ENCODE measurements at regions not wholly inside any gene's neighbourhood (a gene's known extent, or its start where the extent isn't known, plus 50 kb on each side); places are given as distances from the start of the nearest gene placed in this dataset.
A peak's percentile ranks its signal among the peaks of the same experiment; 100 is the strongest.
"Not testable (repeated sequence)": the region's sequence is repeated elsewhere in the genome, so short reads cannot be mapped to it uniquely, and the experiment has no call there.

DNA sequence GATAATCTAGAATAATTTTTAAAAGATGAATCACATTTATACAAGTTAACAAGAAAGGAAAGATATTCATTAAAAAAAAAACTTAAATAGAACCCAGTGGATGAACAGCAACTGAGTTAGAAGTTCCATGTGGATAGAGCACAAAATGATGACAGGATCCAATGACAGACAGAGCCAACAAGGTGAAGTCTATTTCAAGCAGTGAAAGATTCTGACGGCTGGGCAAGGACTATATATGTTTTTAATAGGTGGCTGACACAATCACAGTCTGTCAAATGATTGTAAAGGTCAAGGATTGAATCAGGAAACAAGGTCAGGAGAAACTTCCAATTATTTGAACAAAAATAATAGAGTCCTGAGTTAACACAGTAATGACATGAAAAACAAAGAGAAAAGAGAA, 1460.0 kb upstream of the CDH8 start:
- DNase-seq (ENCODE audit: low spot score), result no peak

DNA sequence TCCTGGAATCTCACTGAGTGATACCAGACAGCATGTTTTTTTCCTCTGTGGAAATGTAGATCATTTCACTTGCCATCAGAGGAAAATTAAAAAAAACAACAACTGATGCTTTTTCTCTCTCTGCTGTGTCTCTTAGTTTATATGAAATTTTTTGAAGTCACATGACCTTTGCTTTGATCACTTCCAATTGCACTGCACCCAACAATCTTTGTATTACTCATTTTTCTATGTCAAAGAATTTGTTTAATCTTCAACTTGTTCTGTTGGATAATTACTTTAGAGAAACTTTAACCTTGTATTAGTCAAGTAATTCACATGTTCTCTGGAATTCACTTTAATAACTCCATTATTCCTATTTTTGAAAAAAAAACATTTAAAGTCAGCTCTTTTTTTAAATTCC, 1452.7 kb upstream of the CDH8 start:
- no peak for DNase-seq (ENCODE audit: low spot score)

DNA sequence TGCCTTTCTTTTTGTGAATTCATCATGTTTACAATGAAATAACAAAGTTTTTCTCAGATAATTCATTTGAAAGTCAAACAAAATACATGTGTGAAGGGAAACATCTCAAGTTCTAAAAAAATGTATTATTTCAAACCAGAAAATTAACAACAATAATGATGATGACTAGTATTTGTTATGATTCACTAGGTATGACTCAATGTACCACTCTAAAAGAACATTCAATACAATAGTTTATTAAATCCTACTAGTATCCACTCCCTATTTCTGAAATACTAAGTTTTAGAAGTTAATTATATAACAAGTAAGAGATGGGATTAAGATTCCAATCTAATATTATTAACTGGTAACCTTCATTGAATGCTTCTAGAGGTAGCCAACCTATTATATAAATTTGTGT, 1444.8 kb upstream of the CDH8 start:
- DNase-seq (ENCODE audit: low spot score), result peak; percentile 16

DNA sequence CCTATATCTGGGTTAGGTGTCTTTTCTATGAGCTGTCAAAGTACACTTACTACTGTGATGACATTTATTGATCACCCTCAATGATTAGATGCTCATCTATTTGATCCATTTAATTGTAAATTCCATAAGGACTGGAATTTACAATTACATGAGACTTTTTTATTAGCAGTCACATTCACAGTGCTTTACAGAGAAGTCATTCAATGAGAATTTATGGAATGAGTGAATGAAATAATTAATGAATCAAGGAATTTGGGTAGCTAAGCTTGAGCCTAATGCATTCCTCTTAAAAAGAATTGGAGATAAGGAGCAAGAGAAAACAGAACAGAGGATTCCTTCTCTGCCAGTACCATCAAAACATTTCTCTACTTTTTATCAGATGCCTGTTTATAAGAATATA, 1437.5 kb upstream of the CDH8 start:
- DNase-seq (ENCODE audit: low spot score), result no peak

DNA sequence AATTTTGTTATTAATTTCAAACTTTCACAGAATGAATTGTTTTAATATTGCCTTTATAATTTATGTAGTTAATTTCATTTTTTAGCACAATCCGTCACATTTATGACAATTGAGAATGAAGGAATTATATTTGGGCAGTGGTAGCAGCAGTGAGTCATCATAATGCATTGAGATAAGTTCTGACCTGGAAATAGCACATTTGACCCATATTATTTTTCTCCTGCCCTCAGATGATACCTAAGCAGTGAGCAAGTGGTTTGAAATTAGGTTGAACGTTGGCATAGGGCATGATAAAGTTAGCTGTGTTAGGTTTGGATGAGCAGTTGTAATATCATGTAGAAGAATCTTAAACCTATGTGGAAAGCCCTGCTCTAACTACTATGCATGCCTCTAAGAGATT, 1431.3 kb upstream of the CDH8 start:
- DNase-seq (ENCODE audit: low spot score), result peak; percentile 72

DNA sequence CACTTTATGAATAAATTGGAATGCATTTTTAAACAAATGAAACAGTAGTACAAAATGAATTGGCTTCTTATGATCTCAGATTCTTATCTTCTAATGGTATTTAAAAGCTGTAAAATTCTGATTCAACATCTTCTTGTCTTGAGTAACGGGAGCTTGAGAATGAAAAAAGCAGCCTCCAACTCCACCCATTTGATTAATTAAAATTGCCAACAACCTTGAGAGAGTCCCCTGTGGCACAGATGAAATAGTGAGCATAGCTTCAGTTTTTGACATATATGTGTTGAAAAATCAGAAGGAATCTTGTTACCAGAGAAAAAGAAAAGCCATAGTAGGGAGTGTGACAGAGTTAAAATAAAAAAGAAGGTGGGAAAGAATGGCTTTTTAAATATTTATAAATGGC, 1426.1 kb upstream of the CDH8 start:
- no peak for DNase-seq (ENCODE audit: low spot score)

DNA sequence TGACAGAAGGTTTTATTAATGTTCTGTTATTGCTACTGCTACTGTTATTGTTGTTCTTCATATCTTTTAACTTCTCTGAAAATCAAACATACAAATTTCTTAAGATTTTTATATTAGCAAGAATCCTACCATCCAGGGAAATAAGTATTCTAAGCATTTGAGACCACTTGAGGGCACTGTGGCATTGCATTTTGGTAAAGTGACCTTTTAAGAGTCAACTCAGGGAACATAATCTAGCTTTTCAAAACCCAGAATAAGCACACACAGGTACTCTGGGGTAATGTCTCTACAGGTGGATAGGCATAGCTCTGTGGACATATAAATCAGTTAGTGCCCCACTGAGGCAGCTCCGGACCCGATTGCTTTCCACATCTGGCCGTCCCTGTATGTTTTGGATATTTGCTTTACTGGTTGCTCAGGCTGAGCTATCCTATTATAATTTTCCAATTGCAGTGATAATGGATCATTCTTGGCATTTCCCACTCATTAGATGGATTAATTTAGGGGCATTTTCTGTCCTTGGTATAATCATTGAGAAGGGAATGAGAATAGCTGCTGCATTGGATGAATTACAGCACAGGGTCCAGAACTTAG, 1425.1 kb upstream of the CDH8 start:
- DNase-seq (ENCODE audit: low spot score), result peak; percentile 47

DNA sequence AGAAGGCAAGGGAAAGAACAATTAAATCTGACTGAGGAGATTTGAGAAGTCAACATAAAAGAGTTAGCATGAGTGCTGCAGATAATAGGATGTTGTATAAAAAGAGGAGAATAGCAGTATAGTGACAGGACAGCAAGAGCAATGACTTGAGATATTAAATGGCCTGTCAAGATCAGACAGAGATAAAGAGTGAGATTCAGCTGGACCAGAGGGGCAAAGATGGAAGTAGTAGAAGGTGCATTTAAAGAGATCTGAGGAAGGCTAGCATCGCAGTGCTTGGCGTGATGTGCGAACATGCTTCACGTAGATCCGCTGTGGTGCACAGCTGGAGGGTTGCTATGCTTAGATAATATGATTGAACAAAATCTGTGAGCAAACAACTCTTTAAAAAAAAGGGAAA, 1422.6 kb upstream of the CDH8 start:
- no peak for DNase-seq (ENCODE audit: low spot score)

DNA sequence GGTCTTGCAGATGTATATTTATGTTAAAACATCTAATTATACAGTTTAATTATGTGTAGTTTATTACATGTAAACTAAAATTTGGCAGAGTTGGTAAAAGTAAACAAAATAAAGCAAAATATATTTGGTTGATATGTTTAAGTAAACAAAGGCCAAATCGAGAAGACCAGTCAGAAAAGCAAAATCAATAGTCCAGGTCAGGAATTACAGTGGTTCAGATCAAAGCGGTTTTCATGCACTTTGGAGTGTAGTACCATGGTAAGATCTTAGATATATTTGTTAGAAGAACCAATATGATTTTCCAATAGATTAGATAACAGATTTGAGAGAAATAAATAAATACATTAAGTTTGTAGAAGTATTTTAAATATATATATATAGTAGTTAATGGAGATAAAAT, 1421.6 kb upstream of the CDH8 start:
- no peak for DNase-seq (ENCODE audit: low spot score)

DNA sequence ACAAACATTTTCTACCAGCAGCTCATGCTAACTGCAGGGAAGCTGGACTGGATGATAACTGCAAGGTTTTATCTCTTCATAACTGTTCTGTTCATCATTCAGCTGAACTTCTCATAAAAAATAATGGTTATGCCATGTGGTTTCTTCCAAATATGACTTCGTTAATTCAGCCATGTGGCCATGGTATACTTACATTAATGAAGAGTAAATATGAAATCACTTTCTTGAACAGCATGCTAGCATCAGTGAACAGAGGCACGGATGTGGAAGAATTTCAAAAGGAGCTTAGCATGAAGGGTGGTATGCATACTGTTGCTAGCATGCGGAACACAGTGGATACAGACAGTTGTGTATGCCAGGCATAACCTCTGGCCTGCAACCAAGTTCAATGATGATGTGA, 1417.0 kb upstream of the CDH8 start:
- no peak for DNase-seq (ENCODE audit: low spot score)

DNA sequence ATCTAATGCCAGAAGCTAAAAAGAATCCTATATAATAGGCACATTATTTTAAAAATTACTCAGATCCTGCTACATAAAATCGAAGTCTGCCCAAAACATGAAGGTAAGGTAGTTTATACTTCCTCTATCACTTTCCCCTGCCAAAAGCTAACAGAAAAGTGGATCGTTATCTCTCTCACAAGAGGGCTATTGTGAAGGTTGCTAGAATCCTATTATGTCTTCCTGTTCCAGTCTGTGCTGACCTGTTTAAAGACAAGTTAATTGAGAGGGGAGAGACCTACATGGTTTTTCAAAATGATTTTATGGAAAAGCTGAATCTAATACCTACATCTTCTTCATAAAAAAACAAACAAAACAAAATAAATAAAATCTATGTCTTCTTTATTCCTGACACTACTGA, 1410.9 kb upstream of the CDH8 start:
- DNase-seq (ENCODE audit: low spot score), result no peak

DNA sequence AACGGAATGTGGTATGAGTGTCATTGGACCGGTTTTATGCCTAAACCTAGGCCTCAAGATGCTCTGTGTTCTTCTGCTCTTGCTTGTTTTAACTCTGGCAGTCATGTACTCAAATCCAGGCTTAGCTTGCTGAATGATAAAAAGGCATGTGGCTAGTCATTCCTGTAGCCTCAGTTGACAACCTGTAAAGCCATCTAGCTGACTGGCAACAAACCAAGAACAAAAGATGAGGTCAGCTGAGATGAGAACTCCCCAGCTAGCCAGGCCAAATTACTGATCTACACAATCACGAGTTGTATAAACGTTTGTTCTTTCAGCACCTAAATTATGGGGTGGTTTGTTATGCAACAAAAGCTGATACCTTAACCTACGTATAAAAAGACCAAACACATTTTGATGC, 1406.0 kb upstream of the CDH8 start:
- no peak for DNase-seq (ENCODE audit: low spot score)

DNA sequence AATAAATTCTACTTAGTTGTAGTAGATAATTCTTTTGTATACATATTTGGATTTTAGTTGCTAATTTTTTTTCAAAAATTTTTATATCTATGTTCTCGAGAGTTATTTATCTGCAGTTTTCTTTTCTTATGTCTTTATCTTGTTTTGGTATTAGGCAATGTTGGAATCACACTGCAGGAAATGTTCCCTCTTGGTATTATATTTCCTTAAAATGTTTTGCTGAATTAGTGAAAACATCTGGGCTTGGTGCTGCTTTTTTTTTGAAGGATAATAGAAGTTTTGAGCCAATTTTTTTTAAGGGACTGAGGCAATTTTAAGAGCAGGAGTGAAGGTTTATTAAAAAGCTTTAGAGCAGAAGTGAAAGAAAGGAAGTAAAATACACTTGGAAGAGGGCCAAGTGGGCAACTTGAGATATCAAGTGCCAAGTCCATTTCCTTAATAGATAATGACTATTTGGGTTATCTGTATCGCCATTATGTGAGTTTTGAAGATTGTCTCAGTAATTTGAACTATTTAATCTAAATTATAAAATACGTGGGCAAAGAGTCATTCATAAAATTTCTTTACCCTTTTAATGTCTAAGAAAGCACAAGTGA, 1390.1 kb upstream of the CDH8 start:
- DNase-seq (ENCODE audit: low spot score), result no peak

DNA sequence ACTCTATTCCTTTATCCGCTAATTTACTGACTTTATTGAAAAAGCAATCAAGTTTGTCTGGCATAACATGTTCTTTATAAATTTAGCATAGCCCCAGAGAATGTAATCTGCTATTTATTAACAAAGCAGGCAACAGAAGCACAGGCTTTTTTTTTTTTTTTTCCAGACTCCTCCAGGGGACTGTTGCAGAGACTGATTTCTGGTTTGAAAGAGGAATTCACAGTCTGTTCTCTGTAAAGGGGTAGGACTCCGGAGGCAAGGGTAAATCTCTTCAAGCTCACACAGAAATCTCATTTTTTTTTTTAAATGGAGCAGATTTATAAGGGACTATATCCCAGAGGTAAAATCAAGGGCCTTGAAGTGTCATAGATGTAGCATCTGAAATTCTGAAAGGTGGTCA, 1386.5 kb upstream of the CDH8 start:
- no peak for DNase-seq (ENCODE audit: low spot score)

DNA sequence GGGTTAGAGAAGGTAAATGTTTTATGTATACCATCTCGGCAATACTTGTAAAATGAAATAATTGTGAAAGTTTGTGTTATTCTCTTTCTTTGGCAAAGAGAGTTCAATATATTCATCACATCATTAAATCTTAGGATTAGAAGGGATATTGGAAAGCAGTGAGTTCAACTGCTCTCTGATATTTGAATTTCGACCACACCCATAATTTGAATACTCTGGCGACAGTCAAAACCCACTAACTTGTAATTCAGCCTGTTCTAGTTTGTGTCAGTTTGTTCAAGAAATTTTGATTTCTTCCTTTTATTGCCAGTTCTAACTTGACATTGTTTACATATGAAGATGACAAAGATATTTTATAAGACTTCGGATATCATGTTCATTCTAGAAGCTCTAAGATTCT, 1380.5 kb upstream of the CDH8 start:
- no peak for DNase-seq (ENCODE audit: low spot score)

DNA sequence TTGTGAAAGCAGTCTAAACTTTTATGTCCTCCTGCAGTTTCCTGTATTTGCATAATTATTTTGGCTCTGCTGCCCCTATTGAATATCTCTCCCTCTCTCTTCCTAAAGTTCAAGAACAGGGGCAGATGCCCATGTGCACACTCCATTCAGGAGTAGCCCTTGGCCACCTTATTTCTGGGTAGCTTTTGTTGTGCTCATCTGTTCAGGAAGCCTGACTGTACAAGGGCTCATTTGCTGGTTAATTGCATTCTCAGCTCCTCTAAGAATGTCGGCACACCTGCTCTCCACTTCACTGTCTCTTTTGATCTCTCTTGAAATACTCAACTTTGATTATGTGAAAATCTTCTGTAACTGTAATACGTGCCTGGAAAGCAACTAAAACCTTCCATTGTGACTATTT, 1378.8 kb upstream of the CDH8 start:
- no peak for DNase-seq (ENCODE audit: low spot score)

DNA sequence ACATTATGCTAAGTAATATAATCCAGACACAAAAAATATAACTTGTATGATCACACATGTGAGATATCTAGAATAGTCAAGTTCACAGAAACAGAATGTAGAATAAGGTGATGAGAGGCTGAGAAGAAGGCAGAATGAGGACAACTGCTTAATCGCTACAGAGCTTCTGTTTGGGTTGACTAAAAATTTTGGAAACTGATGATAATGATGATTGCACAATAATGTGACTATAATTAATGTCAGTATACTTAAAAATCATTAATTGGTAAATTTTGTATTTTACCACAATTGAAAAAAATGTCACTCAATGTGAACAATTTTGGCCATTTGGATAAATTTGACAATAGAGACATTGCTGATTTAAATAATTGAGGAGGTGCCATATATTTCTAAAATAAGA, 1374.4 kb upstream of the CDH8 start:
- no peak for DNase-seq (ENCODE audit: low spot score)

DNA sequence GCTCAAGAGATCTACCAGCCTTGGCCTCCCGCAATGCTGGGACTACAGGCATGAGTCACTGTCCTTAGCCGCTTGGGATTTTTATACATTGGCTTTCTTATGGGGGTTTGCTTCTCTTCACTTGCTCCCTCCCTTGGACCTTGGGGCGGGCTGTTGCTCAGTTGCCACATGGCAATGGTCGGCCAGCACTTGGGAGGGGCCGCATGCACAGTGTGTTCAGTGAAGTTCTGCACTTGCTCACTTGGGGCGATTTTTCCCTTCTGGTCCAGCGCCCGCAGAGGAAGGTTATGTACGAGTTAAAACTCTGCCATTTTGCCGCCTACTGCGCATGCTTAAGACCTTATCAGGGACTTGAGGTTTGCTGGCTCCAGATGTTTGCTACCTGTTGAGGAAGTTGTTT, 1367.6 kb upstream of the CDH8 start:
- DNase-seq (ENCODE audit: low spot score), result no peak

DNA sequence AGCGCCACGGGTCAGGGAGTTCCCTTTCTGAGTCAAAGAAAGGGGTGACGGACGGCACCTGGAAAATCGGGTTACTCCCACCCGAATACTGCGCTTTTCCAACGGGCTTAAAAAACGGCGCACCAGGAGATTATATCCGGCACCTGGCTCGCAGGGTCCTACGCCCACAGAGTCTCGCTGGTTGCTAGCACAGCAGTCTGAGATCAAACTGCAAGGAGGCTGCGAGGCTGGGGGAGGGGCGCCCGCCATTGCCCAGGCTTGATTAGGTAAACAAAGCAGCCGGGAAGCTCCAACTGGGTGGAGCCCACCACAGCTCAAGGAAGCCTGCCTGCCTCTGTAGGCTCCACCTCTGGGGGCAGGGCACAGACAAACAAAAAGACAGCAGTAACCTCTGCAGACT, 1352.0 kb upstream of the CDH8 start:
- not testable (repeated sequence) for DNase-seq (ENCODE audit: low spot score)

DNA sequence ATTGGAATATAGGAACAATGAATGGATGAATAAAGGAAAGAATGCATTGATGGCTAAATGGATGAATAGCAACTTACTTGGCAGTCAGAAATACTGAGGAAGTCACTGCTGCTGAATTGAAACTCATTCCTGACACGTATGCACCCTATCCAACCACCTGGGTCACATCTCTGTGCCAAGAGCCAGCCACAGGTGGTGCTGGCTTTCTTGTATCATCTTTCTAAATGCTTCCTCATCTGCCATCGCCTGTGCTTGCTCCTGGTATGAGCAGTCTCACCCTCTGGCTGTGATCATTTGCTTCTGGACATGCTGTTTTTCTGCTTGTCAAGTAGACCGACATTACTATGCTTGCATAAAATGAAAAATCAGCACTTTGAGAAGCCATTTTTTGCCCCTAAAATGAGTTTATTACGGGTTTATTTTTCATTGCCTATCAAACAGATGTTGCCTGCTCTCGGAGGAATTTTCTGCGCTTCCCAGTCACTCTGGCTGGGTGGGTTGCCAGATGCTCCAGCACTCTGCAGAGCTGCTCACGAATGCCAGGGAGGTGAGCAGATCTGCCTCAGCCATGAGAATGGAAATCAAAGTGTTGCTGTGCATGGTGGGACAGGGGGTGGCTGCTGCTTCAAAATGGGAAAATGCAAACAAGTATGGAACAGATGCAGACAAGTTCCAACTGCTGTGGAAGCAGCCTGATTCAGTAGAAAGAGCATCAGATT, 1349.6 kb upstream of the CDH8 start:
- DNase-seq (ENCODE audit: low spot score), result no peak

DNA sequence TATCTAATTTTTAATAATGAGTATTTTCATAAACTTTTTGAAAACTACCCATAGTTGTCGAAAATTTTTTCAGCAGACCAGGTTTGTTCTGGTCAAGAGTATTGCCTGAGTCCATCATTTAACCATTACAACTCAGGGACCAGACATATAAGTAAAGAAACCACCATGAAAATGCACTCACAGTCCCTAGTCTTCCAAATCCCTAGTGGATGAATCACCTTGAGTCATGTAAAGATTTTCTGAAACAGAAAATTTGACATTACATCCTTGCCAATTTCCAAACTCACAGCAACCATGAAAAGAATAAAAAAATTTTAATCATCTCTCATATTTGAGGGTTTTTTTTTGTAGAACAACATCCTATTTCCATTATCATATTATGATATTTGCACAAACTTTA, 1337.5 kb upstream of the CDH8 start:
- no peak for DNase-seq (ENCODE audit: low spot score)

DNA sequence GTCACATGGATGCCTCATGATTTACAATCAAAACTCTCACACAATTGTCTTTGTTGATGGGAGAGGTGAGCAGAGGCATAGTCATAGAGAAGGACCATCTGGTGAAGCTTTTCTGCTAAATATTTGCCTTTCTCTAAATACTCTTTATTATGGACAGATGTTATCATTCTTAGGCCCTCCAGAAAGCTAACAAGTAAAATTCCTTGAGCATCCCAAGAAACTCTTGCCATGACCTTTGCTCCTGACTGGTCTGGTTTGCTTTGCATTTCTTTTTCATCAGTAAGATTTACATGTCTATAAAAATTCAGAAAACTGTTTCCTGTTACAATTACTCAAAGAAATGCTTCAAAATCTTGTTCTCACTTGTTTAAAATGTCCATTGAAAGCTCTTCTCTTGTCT, 1336.6 kb upstream of the CDH8 start:
- no peak for DNase-seq (ENCODE audit: low spot score)

DNA sequence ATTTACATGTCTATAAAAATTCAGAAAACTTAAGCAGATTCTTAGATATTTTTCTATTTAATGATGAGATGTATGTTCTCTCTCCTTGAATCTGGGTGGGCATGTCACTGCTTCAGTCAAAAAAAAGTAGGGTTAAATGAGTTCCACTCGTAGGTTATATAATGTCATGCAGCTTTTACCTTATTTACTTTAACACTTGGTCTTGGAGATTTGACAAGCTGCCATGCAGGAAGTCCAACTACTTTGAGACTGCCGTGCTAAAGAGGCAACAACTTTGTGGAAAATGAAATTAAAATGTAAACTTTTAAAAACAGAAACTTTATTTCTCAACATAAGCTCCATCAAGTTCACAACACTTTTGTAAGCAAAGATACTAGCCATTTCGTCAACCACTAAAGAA, 1336.0 kb upstream of the CDH8 start:
- no peak for DNase-seq (ENCODE audit: low spot score)
